ENCODE measurements at regions not wholly inside any gene's neighbourhood (a gene's known extent, or its start where the extent isn't known, plus 50 kb on each side); places are given as distances from the start of the nearest gene placed in this dataset.

GRCh38 chr3:176969066-176969465 is 228.2 kb downstream of the TBL1XR1 start:
- Histone ChIP-seq H2BK12ac (ENCODE audit: insufficient read length, low read depth, low read length) (no peak overlapping the region), H2BK20ac (ENCODE audit: low read depth, low read length, poor library complexity, severe bottlenecking) (no peak overlapping the region), H2BK15ac (ENCODE audit: low read depth, low read length) (no peak overlapping the region), H3K27me3 (ENCODE audit: insufficient read depth, low read length) (no peaks in the 10 kb centered on the region), H4K5ac (ENCODE audit: insufficient read length, low read depth, low read length) (no peak overlapping the region), H3K23me2 (ENCODE audit: insufficient read length, low read depth, low read length, poor library complexity, severe bottlenecking) (no peaks in the 10 kb centered on the region), H2AFZ (ENCODE audit: low read length) (no peak overlapping the region), H3K79me1 (ENCODE audit: insufficient read depth, low read depth, low read length, poor library complexity, severe bottlenecking) (no peaks in the 10 kb centered on the region), H3K4ac (ENCODE audit: low read depth, low read length) (no peak overlapping the region), H3K9me3 (ENCODE audit: control insufficient read depth, low read depth, low read length) (no peaks in the 10 kb centered on the region), H4K8ac (replicated peaks; ENCODE audit: insufficient read length, low read depth, low read length) (no peak overlapping the region), H3K18ac (ENCODE audit: insufficient read length, low read depth, low read length) (no peak overlapping the region), H3K4me1 (ENCODE audit: insufficient read depth, low read length) (no peaks in the 10 kb centered on the region), H3K23ac (ENCODE audit: insufficient read length, low read depth, low read length) (no peak overlapping the region), H2AK5ac (ENCODE audit: insufficient read length, low read length) (no peak overlapping the region), H3K27ac (ENCODE audit: insufficient read length, low read depth, low read length) (no peak overlapping the region), H3K14ac (ENCODE audit: insufficient read depth, low read length) (no peak overlapping the region), H3K56ac (ENCODE audit: insufficient read length, low read depth, low read length) (no peak overlapping the region), H3K9ac (ENCODE audit: extremely low read depth, insufficient read length, low read length) (no peak overlapping the region), H3K4me2 (ENCODE audit: insufficient read depth, insufficient read length, low read length) (no peak overlapping the region), H2BK5ac (ENCODE audit: insufficient read length, low read length) (no peak overlapping the region), H3K79me2 (ENCODE audit: insufficient read depth, low read length) (no peaks in the 10 kb centered on the region), H4K20me1 (ENCODE audit: control insufficient read depth, insufficient read depth, insufficient read length) (no peaks in the 10 kb centered on the region), H4K91ac (ENCODE audit: insufficient read length, low read depth, low read length) (no peak overlapping the region), H2BK120ac (ENCODE audit: low read depth, low read length, poor library complexity, severe bottlenecking) (no peak overlapping the region), H3T11ph (ENCODE audit: low read length) (no peak overlapping the region)
- Mint-ChIP-seq H3K27me3 (ENCODE audit: low read depth) (no peaks in the 10 kb centered on the region), H3K36me3 (ENCODE audit: insufficient read depth in 1 of 3, low read depth in 3 of 3) (no peaks in the 10 kb centered on the region), H3K4me3 (no peak overlapping the region), H3K27ac (no peak overlapping the region), H3K9me3 (no peaks in the 10 kb centered on the region), H3K4me1 (no peaks in the 10 kb centered on the region)
- no CpG with 5 or more reads among the region's 1 CpG for WGBS (ENCODE audit: extremely low coverage, insufficient read length, low lambda C conversion rate)
- no peak for DNase-seq
- no peak for TF ChIP-seq CTCF (conservative IDR thresholded peaks at IDR 0.05)

Data from H9 (cell line).